NCI-H1436 treated with DMSO at 0.1 percent for 48 hours (cell line): ENCODE measurements at regions not wholly inside any gene's neighbourhood (a gene's known extent, or its start where the extent isn't known, plus 50 kb on each side); places are given as distances from the start of the nearest gene placed in this dataset.

ENCODE experiments used
- DNase-seq: peaks from one replicate; lab custom pipeline; 2025; lab: John Stamatoyannopoulos, UW

GRCh38 chr5:96245140-96246091, 187.6 kb downstream of the PCSK1 start:
- DNase-seq, result no peak

DNA sequence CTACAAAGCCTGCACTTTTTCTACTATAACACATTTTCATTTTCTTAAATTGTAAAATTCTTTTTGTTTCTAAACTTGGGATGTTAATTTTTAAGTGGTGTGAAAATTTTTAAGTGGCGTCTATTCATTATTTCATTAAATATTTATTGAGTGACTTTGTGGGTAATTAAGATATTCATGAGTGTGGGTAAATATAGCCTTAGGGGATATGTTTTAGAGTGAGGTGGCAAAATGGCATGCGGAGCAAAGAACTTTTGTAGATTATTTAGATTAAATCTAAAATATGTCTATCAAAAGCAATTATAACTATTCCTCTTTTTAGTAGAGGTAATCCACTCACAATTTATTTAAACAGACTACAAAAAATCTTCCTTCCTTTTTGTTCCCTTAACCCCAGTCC, 188.4 kb downstream of the PCSK1 start:
- no peak for DNase-seq

- DNase-seq, result no peak
Observed at GRCh38 chr5:96243862-96244261, 189.2 kb downstream of the PCSK1 start.

- no peak for DNase-seq
Observed at GRCh38 chr5:96243203-96243602, 189.8 kb downstream of the PCSK1 start.

DNA sequence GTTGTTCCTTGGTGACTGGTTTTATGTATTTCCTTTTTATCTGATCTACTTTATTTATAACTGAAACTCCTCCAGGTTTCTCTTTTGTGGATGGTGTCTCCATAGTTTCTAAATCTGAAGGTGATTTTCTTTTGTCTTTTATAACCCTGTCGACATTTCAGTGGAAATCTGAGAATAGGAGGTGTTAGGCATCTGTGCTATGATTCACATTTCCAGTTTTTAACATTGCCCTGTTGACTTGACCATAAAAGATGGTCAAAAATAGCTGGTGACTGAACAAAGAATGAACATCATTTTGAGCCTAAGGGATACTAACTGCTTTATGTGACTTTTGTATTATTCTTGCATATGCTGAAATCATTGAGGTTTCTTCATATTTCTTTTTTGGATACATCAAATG, 190.5 kb downstream of the PCSK1 start:
- no peak for DNase-seq

- DNase-seq, result no peak
Observed at GRCh38 chr5:96236831-96237230, 196.2 kb downstream of the PCSK1 start.

DNA sequence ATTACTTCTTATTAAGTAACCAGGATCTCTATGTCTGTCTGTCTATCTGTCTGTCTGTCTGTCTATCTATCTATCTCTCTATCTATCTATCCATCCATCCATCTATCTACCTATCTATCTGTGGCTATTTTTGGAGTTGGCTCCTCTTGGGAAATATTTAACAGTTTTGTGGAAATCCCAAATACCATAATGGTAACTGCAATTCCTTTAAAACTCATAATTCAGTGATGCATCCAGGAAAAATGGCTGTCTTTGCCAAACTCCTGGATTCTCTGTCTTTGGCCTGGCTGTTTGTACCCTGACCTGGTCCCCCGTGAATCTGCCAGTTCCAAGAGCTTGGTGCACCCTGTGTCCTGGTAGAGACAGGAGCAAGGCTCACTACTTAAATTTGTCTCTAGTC, 197.0 kb downstream of the PCSK1 start:
- no peak for DNase-seq

GRCh38 chr5:96235008-96235910, 197.8 kb downstream of the PCSK1 start:
- DNase-seq, result no peak

DNA sequence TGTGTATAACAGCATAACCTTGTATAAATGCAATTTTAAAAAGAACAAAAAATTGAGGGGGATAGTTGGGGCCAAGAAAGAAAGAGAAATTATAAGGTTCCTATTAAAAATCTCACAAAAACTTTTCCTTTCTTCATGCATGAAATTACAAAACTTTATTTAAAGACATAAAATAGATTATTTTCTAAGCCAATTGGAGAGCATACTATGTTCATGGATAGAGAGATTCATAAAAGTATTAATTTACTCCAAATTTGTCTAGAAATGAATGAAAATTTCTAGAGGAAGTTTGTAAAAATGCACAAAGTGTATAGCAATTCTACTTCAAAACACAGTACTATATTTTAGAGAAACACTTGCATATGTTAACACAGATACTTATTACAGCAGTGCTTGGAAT, 200.4 kb downstream of the PCSK1 start:
- no peak for DNase-seq

GRCh38 chr5:96229188-96229587, 203.9 kb downstream of the PCSK1 start:
- DNase-seq, result no peak

GRCh38 chr5:96228408-96228807, 204.6 kb downstream of the PCSK1 start:
- no peak for DNase-seq

DNA sequence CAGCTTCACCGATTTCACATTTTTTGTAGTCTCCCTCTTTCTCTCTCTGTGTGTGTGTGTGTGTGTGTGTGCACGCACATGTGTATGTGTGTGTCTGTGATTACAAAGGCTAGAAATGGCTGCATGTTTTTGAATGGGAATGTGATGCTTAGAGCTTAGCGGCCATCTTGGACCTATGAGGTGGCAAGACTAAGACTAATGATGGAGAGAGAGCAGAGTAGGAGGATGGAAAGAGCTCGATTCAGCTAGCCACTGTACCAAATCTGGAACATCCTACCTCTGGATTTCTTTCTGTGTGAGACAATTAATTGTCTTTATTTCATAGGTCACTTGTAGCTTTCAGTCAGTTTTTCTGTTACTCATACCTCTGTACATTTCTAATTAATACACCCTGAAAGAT, 205.1 kb downstream of the PCSK1 start:
- DNase-seq, result no peak

DNA sequence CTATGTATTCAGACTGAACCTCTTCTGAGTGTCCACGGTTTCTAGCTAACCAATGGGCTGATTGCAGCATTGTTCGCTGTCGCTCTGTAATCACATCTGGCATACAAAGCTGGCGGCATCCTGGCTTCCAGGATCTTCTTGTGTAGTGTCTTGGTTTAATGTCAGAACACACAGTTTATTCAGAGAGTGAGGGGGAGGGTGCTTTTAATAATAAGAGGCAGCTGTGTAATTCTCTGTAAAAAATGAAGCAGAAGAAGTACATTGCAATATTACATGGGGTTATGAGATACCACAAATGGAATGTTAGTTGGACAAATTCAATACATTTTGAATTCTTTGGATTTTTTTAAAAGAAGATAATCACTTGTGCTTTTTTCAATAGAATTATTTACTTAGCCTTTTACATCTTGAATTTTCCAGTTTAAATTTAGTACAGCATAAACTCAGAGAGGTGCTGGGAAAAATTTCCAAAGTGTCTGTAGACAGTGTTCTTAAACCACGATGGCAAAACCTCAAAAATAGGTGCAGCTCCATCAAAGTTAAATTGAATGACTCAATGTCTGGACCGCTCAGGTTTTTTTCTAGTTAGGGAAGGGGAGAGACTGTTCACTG, 206.0 kb downstream of the PCSK1 start:
- no peak for DNase-seq

DNA sequence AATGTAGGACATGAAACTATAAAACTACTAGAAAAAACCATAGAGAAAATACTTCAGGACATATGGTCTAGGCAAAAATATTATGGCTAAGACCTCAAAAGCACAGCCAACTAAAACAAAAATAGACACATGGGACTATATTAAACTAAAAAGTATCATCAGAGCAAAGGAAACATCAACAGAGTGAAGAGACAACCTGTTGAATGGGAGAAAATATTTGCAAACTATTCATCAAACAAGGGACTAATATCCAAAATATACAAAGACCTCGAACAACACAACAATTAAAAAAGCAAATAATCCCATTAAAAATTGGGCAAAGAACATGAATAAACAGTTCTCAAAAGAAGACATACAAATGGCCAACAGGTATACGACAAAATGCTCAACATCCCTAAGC, 210.9 kb downstream of the PCSK1 start:
- DNase-seq, result no peak

DNA sequence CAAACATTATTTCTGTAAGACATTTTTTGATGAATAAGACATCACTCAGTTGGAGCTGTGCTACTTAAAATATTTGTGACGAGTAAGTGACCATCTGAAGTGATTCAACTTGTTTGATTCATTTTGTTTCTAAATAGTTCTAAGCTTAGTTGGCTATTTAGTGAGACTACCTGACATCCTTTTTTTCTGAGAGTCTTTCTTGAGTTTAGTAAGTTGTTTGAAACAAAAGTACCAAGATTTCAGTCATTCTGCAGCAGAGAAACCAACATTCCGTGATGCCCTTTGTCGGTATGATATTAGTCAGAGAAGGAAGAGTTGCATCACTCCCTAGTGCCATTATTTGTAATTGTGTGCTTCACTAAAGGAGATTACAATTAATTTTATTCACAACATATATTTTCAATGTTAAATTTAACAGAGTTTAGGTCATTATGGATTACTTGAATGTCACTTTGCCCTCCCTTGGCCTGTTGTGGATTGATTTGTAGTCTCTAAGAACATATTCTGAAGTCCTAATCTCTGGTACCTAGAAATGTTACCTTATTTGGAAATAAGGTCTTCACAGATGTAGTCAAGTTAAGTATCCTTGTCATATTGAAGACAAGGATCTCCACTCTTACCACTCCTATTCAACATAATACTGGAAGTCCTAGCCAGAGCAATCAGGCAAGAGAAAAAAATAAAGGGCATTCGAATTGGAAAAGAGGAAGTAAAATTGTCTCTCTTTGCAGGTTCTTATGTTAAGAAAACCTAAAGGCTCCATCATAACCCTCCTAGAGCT, 212.2 kb downstream of the PCSK1 start:
- no peak for DNase-seq

GRCh38 chr5:96219580-96220281, 213.3 kb downstream of the PCSK1 start:
- no peak for DNase-seq

GRCh38 chr5:96218653-96219052, 214.4 kb downstream of the PCSK1 start:
- no peak for DNase-seq

DNA sequence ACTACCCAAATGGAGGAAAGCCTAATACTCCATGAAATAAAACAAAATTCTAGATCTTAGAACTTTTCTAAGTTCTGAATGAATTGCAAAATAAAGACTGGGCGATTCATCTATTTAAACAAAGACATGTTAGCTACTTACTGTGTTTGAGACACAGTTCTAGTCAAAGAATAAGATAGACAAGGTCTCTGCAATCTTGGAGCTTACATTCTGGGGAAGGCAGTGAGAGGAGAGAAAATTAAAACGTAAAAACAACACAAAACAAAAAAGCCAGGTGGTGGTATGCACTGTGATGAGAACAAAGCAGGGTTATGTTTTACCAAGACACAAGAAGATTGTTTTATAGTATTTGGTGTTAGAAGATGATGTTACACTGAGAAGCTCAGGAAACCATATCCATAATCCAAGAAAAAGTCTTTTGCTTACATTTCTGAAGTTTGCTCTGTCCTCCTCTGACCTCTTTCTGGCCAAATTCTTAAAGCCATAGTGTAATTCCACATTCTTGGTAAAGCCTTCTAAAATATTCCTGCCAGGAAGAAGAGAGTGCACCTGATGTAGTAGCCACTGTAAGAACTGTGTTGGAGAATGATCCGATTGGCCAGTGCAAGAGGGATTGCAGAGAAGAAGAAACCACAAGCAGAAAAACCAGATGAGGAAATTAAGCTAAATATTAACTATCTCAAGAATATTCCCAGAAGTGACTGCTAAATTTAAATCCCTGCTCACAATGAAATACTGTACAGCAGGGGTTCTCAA, 218.4 kb downstream of the PCSK1 start:
- no peak for DNase-seq

DNA sequence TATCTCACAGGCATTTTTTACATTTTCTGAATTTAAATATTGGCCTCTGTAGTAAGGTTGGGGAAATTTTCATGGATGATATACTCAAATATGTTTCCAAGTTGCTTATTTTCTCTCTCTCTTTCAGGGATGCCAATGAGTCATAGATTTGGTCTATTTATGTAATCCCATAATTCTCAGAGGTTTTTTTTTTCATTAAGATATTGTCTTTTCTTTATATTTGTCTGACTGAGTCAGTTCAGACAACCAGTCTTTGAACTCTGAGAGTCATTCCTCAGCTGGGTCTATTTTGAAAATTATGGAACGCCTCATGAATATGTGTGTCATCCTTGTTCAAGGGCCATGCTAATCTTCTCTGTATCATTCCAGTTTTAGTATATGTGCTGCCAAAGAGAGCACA, 223.2 kb downstream of the PCSK1 start:
- DNase-seq, result no peak

DNA sequence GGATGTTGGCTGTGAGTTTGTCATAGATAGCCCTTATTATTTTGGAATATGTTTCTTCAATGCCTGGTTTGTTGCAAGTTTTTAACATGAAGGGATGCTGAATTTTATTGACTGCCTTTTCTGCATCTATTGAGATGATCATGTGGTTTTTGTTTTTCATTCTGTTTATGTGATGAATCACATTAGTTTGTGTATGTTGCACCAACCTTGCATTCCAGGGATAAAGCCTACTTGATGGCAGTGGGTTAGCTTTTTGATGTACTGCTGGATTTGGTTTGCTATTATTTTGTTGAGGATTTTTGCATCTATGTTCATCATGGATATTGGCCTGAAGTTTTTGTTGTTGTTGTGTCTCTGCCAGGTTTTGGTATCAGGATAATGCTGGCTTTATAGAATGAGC, 225.6 kb downstream of the PCSK1 start:
- no peak for DNase-seq
